Hepatocyte (in vitro differentiated cells): ENCODE measurements at regions not wholly inside any gene's neighbourhood (a gene's known extent, or its start where the extent isn't known, plus 50 kb on each side); places are given as distances from the start of the nearest gene placed in this dataset.

ENCODE experiments used
- EZH2 ChIP-seq: fragments of 200-600 bp; sonication (generic); IDR thresholded peaks from 2 replicates; pipeline ENCODE4 v1.6.1; 2016; ENCODE audit warnings: antibody characterized with exemption, mild to moderate bottlenecking, borderline replicate concordance
- TF ChIP-seq, protein P1 (sequence below): fragments of 200-600 bp; sonication (generic); IDR thresholded peaks from 2 replicates; pipeline ENCODE4 v1.5.1; 2016; ENCODE audit warnings: antibody characterized with exemption, mild to moderate bottlenecking; ENCODE audit not compliant: poor library complexity

DNA sequence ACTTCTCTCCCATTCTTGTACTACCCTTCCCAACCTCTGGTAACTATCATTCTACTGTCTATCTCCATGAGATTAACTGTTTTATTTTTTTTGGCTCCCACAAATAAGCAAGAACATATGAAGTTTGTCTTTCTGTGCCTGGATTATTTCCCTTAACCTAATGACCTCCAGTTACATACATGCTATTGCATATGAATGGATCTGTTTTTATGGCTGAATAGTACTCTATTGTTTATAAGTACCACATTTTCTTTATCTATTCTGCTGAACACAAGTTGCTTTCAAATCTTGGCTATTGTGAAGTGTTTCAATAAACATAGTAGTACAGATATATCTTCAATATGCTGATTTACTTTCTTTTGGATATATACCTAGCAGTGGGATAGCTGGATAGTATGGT is 376.6 kb upstream of the KCND2 start:
- TF ChIP-seq, protein P1, sequence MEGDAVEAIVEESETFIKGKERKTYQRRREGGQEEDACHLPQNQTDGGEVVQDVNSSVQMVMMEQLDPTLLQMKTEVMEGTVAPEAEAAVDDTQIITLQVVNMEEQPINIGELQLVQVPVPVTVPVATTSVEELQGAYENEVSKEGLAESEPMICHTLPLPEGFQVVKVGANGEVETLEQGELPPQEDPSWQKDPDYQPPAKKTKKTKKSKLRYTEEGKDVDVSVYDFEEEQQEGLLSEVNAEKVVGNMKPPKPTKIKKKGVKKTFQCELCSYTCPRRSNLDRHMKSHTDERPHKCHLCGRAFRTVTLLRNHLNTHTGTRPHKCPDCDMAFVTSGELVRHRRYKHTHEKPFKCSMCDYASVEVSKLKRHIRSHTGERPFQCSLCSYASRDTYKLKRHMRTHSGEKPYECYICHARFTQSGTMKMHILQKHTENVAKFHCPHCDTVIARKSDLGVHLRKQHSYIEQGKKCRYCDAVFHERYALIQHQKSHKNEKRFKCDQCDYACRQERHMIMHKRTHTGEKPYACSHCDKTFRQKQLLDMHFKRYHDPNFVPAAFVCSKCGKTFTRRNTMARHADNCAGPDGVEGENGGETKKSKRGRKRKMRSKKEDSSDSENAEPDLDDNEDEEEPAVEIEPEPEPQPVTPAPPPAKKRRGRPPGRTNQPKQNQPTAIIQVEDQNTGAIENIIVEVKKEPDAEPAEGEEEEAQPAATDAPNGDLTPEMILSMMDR: no peak
- TF ChIP-seq EZH2: no peak
